ENCODE measurements at regions not wholly inside any gene's neighbourhood (a gene's known extent, or its start where the extent isn't known, plus 50 kb on each side); places are given as distances from the start of the nearest gene placed in this dataset.

GRCh38 chrX:16487620-16488385, 162.2 kb upstream of the S100G start:
- no peak for TF ChIP-seq CTCF (IDR thresholded peaks at IDR 0.05)
- TF ChIP-seq POLR2A (IDR thresholded peaks at IDR 0.05) = no peak

All from testis (tissue), 2 donors.